ENCODE measurements at regions not wholly inside any gene's neighbourhood (a gene's known extent, or its start where the extent isn't known, plus 50 kb on each side); places are given as distances from the start of the nearest gene placed in this dataset.

GRCh38 chr4:162921178-162921785 lies 245.4 kb downstream of the NAF1 start:
- no peak for TF ChIP-seq POLR2A (IDR thresholded peaks at IDR 0.05)
- no peak for TF ChIP-seq CTCF (IDR thresholded peaks at IDR 0.05)

All from adrenal gland (tissue), 5 donors.